Pancreas (tissue), 10 donors: ENCODE measurements at regions not wholly inside any gene's neighbourhood (a gene's known extent, or its start where the extent isn't known, plus 50 kb on each side); places are given as distances from the start of the nearest gene placed in this dataset.

Experiments
- ATAC-seq, 4 donors: fragments of 200-7000 bp; cut with Tn5 transposase; one replicate each; pipeline versions ENCODE4 v1.8.0 to v1.9.1; 2020; ENCODE audit warnings: mild to moderate bottlenecking in 4 of 4, moderate library complexity in 4 of 4
- DNase-seq, 6 donors: peaks; one replicate each; pipeline ENCODE4 v3.0.0-alpha.2; 2020
- FAIRE-seq: peaks from 2 replicates; lab custom pipeline; 2012; peaks lifted over from hg19 to GRCh38; lab: Jason Lieb, UNC
- H3K27ac ChIP-seq, 4 donors: fragments of 200-600 bp; sonication (generic); 1 replicate in 3 of 4; 2 replicates in 1 of 4; pipeline versions ENCODE4 v1.5.0 to v1.8.0; 2020
- H3K27me3 ChIP-seq, 4 donors: fragments of 200-600 bp; one replicate each; pipeline ENCODE4 v1.8.0; 2021
- H3K36me3 ChIP-seq, 3 donors: fragments of 200-600 bp; sonication (generic) in 1 of 3; one replicate each; pipeline versions ENCODE4 v1.5.0 to v1.8.0; 2020 to 2021
- H3K4me1 ChIP-seq, 3 donors: fragments of 200-600 bp; one replicate each; pipeline ENCODE4 v1.8.0; 2021
- H3K4me3 ChIP-seq, 4 donors: fragments of 200-600 bp; sonication (generic) in 2 of 4; one replicate each; pipeline versions ENCODE4 v1.5.0 to v1.8.0; 2020 to 2021
- H3K9me3 ChIP-seq, 4 donors: fragments of 200-600 bp; one replicate each; pipeline ENCODE4 v1.8.0; 2021
- WGBS, 2 donors: extraction: QIAGEN DNeasy Blood & Tissue Kit; methylation state at CpG; one replicate each; pipeline ENCODE4 v1.1.7; 2013; 5-methylcytosine and 5-hydroxymethylcytosine counted together
- intact Hi-C, 3 donors: fragments of 100-400 bp; cut with DNase I; formaldehyde crosslinking; loops; one replicate each; pipeline versions ENCODE4 v1.11.1 to v1.14.2; 2022
- TF ChIP-seq, protein P1 (sequence below), 4 donors: fragments of 200-600 bp; sonication (generic) in 3 of 4; IDR thresholded peaks; one replicate each; pipeline versions ENCODE4 v1.5.0 to v1.8.0; 2021; ENCODE audit warnings: antibody characterized with exemption in 4 of 4
- donor health status: healthy with polysubstance abuse.
- donor health status: DM: no; HTN: no; CAD: no; lungs with moderate emphysema.
- donor health status: DM: no; HTN: no; CAD: no.
- donor health status: control.
- donor health status: control.
- donor health status: Bipolar disorder and iron deficiency.
- donor health status: DM: yes; HTN: yes; CAD: no.
- donor health status: DM: no; HTN: no; CAD: no.
- donor health status: DM: no; HTN: no; CAD: no.
- donor health status: DM: yes; HTN: yes; CAD: no.

DNA sequence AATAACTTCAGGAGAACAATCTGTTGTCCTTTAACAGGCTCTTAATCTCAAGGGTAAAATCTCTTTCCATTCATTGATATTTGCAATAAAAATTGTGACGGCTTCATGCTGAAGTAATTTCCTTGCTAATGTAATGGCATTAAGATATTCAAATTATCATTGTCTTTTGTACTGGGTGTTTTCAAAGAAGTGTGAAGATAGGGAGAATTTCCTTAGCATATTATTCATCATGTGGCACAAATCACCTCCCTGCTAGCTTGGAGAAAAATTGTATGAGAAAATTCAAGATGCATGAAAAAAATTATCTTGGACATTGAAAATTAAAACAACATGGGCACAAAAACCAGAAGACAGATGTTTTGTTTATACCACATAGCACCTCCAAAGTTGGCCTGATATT, 63.6 kb upstream of the ARID2 start:
- Histone ChIP-seq H3K9me3 (no peaks in the 10 kb centered on the region), H3K36me3 (no peaks in the 10 kb centered on the region), H3K27ac (no peak overlapping the region), H3K4me3 (no peak overlapping the region), H3K27me3 (no peaks in the 10 kb centered on the region), H3K4me1 (no peaks in the 10 kb centered on the region)
- DNase-seq (no peak), FAIRE-seq (no peak), ATAC-seq (no peak)
- intact Hi-C loops: no loop called here
- TF ChIP-seq, protein P1, sequence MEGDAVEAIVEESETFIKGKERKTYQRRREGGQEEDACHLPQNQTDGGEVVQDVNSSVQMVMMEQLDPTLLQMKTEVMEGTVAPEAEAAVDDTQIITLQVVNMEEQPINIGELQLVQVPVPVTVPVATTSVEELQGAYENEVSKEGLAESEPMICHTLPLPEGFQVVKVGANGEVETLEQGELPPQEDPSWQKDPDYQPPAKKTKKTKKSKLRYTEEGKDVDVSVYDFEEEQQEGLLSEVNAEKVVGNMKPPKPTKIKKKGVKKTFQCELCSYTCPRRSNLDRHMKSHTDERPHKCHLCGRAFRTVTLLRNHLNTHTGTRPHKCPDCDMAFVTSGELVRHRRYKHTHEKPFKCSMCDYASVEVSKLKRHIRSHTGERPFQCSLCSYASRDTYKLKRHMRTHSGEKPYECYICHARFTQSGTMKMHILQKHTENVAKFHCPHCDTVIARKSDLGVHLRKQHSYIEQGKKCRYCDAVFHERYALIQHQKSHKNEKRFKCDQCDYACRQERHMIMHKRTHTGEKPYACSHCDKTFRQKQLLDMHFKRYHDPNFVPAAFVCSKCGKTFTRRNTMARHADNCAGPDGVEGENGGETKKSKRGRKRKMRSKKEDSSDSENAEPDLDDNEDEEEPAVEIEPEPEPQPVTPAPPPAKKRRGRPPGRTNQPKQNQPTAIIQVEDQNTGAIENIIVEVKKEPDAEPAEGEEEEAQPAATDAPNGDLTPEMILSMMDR (IDR thresholded peaks at IDR 0.05): no peak
- WGBS, 2 donors: 60 to 63% methylated on average over 1 of the region's 1 CpG

DNA sequence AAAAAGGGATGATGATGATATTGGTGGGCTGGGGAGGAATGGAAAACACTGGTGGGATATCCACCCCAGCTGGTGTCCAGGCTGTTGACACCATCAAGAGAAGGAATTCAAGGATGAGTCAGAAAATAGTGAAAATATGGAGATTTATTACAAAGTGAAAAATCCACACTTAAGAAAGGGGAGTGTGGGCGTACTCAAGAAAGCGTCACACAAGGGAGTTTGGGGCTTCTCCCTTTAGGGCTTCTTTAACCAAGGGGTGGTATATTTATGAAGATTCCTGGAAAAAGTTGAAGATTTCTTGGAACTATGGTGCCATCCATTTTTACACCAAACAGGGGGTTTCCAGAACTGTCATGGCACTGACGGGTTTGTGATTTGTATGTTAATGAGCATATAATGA, 63.1 kb upstream of the ARID2 start:
- Histone ChIP-seq H3K36me3 (no peaks in the 10 kb centered on the region), H3K4me1 (no peaks in the 10 kb centered on the region), H3K27me3 (no peaks in the 10 kb centered on the region), H3K9me3 (no peaks in the 10 kb centered on the region), H3K27ac (no peak overlapping the region), H3K4me3 (no peak overlapping the region)
- intact Hi-C loops: no loop called here
- 95 to 98% methylated on average over 3 of the region's 3 CpGs for WGBS, 2 donors
- TF ChIP-seq, protein P1 (IDR thresholded peaks at IDR 0.05): no peak
- FAIRE-seq: no peak
- no peak for ATAC-seq
- DNase-seq: no peak

DNA sequence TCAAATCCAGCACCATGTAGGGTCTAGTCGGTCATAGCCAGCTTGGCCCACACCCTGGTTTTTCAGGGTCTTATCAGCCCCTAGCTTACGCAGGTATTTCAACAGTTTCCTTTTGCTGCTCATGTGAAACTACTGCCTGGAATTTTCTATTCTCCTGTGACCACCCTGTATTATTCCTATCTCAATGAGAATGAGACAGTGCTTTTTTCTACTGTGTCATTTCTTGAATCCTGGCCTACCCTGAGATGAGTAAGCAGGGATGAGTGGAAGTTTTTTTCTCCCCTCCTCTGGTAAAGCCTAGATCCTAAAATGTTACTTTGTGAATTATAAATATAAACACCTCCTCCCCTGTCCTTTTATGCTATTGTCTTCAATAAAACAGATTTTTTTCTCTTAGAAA, 62.7 kb upstream of the ARID2 start:
- Histone ChIP-seq H3K4me1 (no peaks in the 10 kb centered on the region), H3K36me3 (no peaks in the 10 kb centered on the region), H3K4me3 (no peak overlapping the region), H3K9me3 (no peaks in the 10 kb centered on the region), H3K27ac (no peak overlapping the region), H3K27me3 (no peaks in the 10 kb centered on the region)
- no peak for DNase-seq
- WGBS, 2 donors: 86 to 95% methylated on average over 2 of the region's 2 CpGs
- intact Hi-C loops: no loop called here
- TF ChIP-seq, protein P1 (IDR thresholded peaks at IDR 0.05): no peak
- FAIRE-seq: no peak
- no peak for ATAC-seq

DNA sequence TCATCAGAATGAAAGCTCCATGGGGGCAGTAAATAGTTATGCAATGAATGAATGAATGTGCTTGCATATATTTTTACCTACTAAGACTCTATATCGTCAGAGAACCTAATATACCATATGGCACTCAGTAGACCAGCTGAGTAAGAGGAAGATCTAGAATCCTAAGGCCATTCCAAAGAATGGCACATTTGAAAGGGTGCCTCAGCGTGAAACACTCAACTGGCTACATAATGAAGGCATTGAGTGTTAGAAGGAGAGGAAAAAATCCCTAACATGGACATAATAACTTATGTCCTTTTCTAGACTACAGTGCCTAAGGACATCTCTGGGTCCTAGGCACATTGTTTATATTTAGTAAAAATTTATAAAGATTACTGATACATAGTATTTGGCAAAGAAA, 61.7 kb upstream of the ARID2 start:
- H3K9me3 ChIP-seq: no peaks in the 10 kb centered on the region
- TF ChIP-seq, protein P1 (IDR thresholded peaks at IDR 0.05): no peak
- H3K27ac ChIP-seq: no peak overlapping the region
- FAIRE-seq (no peak), ATAC-seq (no peak), DNase-seq (no peak)
- H3K27me3 ChIP-seq: no peaks in the 10 kb centered on the region
- H3K4me3 ChIP-seq: no peak overlapping the region
- intact Hi-C loops: no loop called here
- H3K36me3 ChIP-seq: no peaks in the 10 kb centered on the region
- WGBS, 2 donors: 89 to 90% methylated on average over 2 of the region's 2 CpGs
- no peaks in the 10 kb centered on the region for H3K4me1 ChIP-seq

- H3K4me3 ChIP-seq: no peak overlapping the region
- no peaks in the 10 kb centered on the region for H3K36me3 ChIP-seq
- no peaks in the 10 kb centered on the region for H3K9me3 ChIP-seq
- FAIRE-seq: no peak
- H3K4me1 ChIP-seq: no peaks in the 10 kb centered on the region
- intact Hi-C loops: no loop called here
- ATAC-seq: no peak
- TF ChIP-seq, protein P1 (IDR thresholded peaks at IDR 0.05): no peak
- no peak overlapping the region for H3K27ac ChIP-seq
- no peaks in the 10 kb centered on the region for H3K27me3 ChIP-seq
- no peak for DNase-seq
- 21 to 32% methylated on average over 1 of the region's 1 CpG for WGBS, 2 donors
Observed at GRCh38 chr12:45668641-45669040, 60.9 kb upstream of the ARID2 start.
